D721Med (cell line): ENCODE measurements at regions not wholly inside any gene's neighbourhood (a gene's known extent, or its start where the extent isn't known, plus 50 kb on each side); places are given as distances from the start of the nearest gene placed in this dataset.

Experiments used
- DNase-seq: peaks from one replicate; pipeline ENCODE4 v3.0.0; 2011; ENCODE audit warnings: low spot score; ENCODE audit not compliant: insufficient read length
- FAIRE-seq: peaks from 2 replicates; lab custom pipeline; 2011; peaks lifted over from hg19 to GRCh38; lab: Jason Lieb, UNC
- TF ChIP-seq, protein P1 (sequence below): IDR thresholded peaks from 2 replicates; pipeline ENCODE4 v1.5.1; 2012; ENCODE audit warnings: mild to moderate bottlenecking, control low read depth; ENCODE audit not compliant: insufficient read depth; ENCODE audit errors: missing control alignments

- TF ChIP-seq, protein P1, sequence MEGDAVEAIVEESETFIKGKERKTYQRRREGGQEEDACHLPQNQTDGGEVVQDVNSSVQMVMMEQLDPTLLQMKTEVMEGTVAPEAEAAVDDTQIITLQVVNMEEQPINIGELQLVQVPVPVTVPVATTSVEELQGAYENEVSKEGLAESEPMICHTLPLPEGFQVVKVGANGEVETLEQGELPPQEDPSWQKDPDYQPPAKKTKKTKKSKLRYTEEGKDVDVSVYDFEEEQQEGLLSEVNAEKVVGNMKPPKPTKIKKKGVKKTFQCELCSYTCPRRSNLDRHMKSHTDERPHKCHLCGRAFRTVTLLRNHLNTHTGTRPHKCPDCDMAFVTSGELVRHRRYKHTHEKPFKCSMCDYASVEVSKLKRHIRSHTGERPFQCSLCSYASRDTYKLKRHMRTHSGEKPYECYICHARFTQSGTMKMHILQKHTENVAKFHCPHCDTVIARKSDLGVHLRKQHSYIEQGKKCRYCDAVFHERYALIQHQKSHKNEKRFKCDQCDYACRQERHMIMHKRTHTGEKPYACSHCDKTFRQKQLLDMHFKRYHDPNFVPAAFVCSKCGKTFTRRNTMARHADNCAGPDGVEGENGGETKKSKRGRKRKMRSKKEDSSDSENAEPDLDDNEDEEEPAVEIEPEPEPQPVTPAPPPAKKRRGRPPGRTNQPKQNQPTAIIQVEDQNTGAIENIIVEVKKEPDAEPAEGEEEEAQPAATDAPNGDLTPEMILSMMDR: no peak
- DNase-seq (no peak), FAIRE-seq (no peak)
These were observed 1341.3 kb upstream of the LRRTM1 start for GRCh38 chr2:81645745-81646301.

GRCh38 chr2:81644189-81644588, 1339.6 kb upstream of the LRRTM1 start:
- TF ChIP-seq, protein P1: no peak
- DNase-seq (no peak), FAIRE-seq (no peak)

GRCh38 chr2:81624825-81625224, 1320.3 kb upstream of the LRRTM1 start:
- DNase-seq (no peak), FAIRE-seq (no peak)
- TF ChIP-seq, protein P1: no peak

DNA sequence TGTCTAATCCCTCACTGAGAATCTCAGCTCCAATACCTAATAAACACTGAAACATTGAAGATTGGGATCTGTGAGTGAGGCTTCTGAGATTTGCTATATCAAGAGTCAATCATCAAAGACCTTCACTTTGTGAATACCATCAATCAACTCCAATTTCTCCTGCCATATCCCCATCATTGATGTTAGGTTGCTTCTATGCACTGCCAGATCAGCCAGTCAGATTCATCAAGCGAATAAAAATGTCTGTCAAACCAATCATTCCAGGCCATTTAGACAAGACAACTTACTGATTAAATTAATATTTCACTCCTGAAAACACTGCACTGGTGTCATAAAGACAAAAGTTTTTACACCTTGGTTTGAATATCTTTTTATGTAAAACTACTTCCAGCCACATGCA, 1295.5 kb upstream of the LRRTM1 start:
- no peak for FAIRE-seq
- DNase-seq: no peak
- TF ChIP-seq, protein P1: no peak

- TF ChIP-seq, protein P1: no peak
- FAIRE-seq: no peak
- DNase-seq: no peak
These were observed 1293.9 kb upstream of the LRRTM1 start for GRCh38 chr2:81598453-81598852.

- DNase-seq (no peak), FAIRE-seq (no peak)
These were observed 1284.9 kb upstream of the LRRTM1 start for GRCh38 chr2:81589406-81589805.

GRCh38 chr2:81583311-81584108, 1279.0 kb upstream of the LRRTM1 start:
- FAIRE-seq: no peak
- no peak for DNase-seq

More at GRCh38 chr2:81589406-81589805, 1284.9 kb upstream of the LRRTM1 start:
- TF ChIP-seq, protein P1: no peak

More at GRCh38 chr2:81583311-81584108, 1279.0 kb upstream of the LRRTM1 start:
- TF ChIP-seq, protein P1: no peak
